GM21529 (cell line): ENCODE measurements at regions not wholly inside any gene's neighbourhood (a gene's known extent, or its start where the extent isn't known, plus 50 kb on each side); places are given as distances from the start of the nearest gene placed in this dataset.
A peak's percentile ranks its signal among the peaks of the same experiment; 100 is the strongest.
"Not testable (repeated sequence)": the region's sequence is repeated elsewhere in the genome, so short reads cannot be mapped to it uniquely, and the experiment has no call there.

Experiments used
- ATAC-seq: cut with Tn5 transposase; IDR thresholded peaks from one replicate; pipeline ENCODE4 v1.9.1; 2021; ENCODE audit not compliant: unreplicated experiment

DNA sequence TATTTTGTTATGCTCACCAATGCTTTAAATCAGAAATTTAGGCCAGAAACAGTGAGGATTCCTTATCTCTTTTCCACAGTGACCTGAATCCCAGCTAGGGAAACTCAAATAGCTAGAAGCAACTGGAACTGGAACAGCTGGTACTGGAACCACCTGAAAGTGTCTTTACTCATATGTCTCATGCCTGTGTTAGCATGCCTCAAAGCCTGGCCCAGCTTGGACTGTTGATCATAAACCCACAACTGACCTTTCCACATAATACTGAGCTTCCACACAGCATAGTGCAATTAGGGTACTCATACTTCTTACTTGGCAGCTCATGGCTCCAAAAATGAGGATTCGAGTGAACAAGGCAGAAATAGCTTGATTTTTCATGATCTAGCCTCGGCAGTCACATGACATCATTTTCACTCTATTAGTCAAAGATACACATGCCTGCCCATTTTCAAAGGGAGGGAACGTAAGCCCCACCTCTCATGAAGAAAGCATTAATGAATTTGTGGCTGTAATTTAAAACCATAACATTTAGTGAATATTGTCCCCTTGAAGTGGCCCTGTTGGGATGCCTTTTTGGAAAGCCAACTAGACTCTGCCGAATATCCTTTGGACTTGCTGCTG, 80.8 kb upstream of the ACSL1 start:
- ATAC-seq = no peak

DNA sequence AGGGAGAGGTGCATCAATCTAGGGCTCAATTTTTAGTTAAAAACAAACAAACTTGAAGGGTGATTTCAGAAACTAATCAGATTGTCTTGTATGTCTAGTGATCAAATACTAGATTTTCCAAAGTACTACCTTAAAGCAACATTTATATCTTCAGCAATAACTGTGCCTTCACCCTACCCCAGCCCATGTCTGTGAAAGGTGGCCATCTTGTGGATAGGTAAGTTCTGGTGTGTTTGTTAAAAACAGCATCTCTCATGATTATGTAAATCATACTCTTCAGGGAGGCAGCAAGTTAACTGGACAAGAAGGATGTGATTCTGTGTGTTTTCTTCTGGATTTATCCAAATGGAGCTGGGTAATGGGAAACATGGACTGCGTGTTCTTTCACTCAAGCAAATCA, 81.4 kb upstream of the ACSL1 start:
- ATAC-seq = peak; percentile 51

DNA sequence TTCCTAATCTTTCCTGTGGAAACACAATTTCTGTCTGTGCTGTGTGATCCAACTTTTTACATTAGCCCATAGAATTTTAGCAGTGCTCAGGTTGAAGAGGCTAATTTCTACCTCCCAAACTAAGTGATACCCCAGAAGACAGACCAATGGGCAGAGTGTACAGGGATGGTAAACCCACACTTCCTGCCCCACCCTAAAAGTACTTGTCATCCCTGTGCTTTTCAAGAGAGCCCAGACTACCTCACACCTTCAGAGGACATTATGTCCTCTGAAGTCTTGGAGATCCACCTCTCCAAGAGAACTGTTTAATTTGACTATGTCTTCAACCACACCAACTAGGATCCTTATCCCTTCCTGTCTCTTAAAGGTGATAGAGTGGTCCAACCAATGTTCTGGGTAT, 82.0 kb upstream of the ACSL1 start:
- no peak for ATAC-seq

DNA sequence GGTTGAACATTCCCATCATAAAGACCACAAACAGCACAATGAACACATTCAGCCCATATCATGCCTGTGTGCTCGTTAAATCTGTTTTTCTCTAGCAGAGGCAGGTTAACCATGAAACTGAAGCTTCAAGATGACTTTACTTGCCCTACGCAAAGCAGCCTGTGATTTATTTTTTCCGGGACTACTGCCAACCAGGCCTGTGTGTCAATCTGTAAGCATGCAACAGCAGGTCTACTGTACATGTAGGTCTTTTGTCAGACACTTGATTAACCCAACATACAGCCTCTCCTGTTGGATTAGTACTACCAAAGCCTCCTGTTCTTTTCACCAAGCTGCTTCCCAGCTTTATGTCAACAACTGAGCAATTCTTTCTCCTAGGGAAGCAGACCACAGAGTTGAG, 85.5 kb upstream of the ACSL1 start:
- ATAC-seq = no peak

DNA sequence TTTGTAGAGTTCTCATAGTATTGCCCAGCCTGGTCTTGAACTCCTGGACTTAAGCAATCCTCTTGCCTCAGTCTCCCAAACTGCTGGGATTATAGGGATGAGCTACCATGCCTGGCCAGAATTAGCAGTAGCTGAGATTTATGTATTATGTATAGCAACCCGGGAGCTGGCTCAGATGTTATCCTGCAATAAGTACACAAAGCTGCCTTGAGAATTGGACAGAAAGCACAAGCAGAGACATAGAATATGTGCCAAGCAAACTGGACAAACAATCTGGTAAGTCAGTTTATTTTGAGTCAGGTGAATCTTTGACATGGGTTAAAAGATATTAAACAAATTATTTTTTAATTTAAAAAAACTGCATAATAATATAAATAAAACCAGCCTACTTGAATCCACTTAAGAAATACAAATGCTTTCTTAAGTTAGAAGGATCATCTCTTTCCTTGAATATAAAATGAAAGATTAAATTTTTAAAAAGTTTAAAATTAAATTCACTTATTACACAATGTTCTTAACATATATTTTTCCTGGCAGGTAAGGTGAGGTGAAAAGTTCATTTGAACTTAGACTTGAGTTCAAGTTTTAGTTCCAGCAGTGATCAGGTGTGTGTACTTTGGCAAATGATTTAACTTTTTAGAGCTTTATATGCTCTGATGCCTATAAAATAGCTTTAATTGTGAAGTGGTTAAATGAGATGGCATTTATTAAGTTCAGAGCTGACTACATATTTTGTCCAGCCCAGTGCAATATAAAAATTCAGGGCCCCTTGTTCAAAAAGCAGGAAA, 87.8 kb upstream of the ACSL1 start:
- ATAC-seq = no peak

DNA sequence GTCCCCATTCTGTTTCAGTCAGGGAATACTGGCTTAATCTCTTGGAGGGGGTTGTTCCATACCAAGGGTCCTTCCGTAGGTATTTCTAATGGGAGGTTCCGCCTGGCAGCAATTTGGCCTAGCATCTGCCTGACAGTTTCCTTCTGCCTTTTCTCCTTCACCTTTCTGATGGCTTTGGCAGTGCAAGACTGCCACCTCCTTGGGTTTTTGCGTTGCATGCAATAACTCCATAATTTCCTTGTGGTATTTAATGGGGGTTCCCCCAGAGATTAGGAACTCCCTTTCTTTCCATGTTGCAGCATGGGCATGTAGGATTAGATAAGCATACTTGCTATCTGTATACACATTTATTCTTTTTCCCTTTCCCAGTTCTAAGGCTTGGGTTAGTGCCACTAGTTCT, 93.0 kb upstream of the ACSL1 start:
- ATAC-seq = not testable (repeated sequence)

DNA sequence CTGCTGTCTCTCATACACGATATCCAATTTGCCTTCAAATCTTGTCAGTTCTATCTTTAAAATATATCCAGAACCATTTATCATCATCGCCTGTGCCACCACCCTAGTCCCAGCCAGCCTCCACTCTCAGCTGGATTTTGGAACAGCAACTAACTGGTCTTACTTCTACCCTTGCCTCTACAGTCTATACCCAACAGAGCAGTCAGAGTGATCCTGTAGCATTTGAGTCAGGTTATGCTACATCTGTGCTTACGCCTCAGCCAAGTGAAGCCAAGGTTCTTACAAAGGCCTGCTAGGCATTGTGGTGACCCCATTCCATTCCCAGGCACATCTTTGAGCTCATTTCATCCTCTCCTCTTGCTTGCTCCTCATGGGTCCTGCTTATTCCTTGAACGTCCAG, 95.7 kb upstream of the ACSL1 start:
- ATAC-seq = no peak

DNA sequence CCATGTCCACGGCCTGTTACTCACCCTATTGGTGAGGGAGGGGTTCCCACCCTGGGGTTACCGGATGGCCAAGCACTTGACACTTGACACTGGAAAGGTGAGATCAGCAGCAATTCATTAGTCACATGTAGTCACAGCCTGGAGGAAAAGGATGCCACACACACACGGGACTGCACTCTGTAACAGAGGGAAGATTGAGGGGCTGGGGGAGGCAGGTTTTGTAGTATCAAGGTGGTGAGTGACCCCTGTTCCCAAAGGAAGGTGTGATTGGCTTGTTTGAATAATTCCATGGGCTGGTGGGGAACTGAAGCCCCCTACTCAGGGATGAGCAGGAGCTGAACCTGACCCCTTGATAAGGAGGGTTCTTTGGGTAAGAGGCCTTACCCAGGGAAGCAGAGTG, 96.0 kb upstream of the HELT start:
- no peak for ATAC-seq

DNA sequence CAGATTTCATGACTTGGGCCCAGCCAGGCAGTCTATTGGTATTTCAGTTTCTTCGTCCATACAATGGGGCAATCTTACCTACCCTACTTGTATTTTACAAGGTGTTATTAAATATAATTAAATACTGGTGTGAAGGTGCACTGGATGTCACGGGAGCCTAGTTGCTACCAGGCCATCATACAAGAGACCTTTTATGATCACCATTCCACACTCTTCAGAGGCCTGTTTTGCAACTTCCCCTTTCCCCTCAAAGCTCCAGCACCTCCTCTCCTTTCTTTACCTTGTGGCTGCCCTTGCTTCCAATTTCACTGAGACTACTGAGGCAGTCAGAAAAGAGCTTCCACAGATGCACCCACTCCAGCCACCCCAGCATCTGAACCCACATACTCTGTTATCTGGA, 93.8 kb upstream of the HELT start:
- no peak for ATAC-seq

DNA sequence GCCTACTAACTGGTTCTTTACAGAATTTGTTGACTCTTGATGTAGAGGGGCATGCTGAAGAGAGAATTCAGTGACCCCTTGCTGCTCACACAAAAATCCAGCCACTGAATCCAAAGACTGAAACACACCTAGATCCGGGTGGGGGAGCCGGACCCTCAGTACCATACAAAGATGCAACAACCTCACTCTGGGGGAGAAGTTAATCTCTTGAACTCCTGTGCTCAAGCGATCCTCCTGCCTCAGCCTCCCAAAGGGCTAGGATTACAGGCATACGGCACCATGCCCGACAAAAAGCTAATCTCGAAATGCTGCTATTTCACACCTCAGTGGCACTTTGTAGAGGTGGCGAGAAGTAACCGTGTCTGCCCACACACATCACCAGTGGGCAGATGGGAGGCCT, 88.8 kb upstream of the HELT start:
- ATAC-seq = no peak

DNA sequence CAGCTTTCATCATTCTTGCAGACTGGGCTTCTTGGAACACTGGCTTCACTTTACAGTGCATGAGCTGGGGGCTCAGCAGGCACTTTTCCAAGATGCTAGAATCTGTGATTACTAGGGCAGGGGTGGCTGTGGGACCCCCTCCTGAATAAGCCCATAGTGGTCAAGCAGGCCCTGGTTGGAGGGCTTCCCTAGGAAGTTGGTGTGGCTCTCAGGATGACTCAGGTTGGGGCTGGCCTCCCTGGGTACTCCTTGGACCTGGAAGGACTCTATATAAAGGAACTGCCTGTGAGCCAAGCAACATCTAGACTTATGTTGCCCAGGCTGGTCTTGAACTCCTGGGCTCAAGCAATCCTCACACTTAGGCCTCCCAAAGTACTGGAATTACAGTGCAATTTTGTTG, 88.3 kb upstream of the HELT start:
- ATAC-seq = no peak

DNA sequence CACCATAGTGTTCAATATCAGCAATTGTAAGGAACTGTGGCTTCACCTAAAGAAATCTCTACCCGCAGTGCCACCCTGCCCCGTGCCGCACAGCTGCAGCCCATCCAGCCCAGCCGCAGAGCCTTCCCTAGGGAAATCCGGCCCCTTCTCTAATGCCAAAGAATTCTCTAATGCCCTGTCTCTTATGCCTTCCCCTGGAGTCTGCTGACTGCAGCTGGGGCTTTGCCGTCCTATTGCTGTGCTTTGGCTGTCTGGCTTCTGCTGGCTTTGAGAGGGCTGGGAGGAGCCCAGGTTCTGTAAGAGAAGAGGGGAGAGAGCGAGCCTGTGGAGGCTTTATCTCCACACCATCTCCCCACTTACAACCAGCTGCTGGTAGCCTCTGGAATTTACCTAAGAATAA, 85.9 kb upstream of the HELT start:
- ATAC-seq = no peak

DNA sequence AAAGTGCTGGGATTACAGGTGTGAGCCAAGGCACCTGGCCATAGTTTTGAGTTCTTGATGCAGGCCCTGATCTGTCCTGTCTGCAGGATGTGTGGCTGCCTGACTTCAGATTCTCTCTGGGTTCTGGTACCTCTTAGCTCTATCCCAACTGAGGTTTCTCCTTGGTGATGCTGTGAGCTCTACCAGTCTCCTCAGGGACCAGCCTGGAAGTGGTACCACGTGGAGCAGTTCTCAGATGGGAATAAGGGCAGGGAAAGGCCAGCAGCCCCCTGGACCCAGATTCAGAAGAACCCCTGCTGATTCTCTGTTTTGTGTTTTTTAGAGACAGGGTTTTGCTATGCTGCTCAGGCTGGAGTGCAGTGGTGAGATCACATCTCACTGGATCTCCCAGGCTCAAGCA, 85.0 kb upstream of the HELT start:
- no peak for ATAC-seq

DNA sequence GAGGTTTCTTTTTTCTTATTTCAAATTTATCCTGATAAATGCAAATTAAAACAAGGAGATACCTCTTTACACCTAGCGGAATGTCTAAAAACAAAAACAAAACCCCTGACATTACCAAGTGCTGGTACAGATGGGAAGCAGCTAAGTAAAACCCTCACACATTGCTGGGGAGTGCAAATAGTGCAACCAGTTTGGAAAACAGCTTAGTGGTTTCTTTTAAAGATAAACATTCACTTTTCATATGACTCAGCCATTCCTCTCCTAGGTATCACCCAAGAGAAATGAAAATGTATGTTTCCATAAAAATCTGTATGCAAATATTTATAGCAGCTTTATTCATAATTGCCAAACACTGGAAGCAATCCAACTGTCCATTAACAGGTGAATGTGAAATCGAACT, 84.1 kb upstream of the HELT start:
- no peak for ATAC-seq

DNA sequence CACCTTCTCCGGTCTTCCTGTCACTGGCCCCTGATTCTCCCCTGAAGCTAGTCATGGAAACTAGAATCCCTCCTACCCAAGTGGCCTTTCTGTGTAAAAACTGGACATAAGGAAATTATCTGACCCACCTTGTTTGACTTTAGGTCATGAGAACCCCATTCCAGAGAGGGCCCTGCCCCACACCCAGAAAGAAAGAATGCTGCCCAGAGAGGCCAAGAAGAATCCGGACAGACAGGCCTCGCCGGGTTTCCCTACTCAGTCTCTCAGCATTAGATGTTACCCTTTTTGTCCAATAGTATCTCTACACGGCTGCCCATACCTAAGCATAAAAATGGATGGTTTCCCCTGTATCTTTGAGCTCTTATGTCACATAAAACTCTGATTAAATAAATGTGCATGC, 83.3 kb upstream of the HELT start:
- no peak for ATAC-seq

DNA sequence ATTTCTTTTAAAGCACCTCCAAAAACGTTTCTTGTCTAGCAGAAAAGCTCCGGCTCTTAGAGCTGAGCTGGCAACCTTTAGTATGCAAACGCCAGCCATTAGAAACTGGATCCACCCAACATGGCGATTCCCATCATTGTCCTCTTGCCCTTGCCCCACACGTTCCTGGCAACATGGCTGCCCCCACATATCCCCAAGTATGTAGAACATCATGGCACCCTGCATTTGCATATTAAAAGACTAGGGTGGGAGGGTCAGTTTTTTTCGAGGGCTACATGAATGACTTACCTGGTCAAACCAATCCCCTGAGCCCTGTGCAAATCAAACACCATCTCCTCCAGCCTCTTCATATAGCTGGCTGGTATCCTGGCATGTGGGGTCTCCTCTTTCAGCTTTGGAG, 82.2 kb upstream of the HELT start:
- ATAC-seq = no peak

DNA sequence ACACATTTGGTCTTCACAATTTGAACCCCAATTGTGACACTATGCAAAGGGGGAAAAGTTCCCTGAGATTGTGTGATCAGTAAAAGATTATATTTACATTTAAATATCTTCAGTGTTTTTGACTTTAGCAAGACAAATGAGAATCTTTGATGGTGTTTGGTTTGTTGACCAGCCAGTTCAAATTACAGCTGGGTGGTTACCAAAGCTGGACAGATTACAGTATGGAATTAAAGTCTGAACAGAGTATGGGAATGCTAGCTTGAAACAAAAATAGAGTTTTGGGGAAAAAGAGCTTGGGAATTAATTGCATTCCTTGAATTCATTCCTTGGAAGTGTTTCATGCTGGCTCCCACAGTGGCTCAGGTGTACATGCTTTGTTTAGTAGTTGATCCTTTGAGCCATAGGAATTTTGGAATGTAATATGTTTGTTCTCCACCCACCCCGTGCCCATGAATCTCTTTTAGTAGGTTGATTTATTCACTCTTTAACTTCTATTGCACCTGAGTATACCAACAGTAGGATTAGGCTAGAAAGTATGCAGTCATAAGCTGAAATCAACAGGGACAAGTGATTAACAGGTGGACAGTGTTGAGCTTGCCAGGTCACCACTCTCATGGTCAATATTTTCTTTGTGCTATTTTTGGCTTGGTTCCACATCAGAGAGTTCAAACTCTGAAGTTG, 81.1 kb upstream of the HELT start:
- no peak for ATAC-seq

DNA sequence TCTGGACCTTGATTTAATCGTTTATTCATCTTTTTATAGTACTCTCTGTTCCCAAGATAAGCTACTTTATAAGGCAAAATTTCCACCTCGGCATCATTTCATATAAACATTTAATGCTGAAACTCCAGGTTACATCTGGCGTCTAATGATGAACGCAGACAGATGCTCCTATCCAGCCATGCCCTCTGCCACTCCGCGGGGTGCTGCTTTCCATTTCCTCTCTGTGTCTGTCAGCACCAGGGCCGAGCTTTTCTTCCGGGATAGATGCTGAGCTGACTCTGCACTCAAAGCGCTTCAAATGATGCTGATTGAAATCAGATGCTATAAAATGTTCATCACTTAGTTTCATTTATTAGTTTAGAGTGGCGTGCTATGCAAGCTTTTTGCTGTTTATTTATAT, 80.5 kb upstream of the HELT start:
- ATAC-seq = no peak

DNA sequence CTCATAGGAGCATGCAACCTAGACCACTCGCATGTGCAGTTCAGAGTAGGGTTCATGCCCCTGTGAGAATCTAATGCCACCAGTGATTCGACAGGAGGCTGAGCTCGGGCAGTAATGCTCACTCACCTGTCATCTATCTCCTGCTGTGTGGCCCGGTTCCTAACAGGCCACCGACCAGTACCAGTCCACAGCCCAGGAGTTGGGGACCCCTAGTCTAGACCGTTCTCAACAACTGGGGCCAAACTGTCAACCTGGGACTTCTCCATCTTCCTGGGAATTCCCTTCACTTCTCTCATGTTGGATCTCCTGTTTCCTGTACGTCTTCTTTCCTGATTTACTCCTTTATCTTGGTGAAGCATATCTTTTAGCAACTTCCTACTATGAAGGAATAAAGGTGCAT, 79.4 kb upstream of the HELT start:
- no peak for ATAC-seq

DNA sequence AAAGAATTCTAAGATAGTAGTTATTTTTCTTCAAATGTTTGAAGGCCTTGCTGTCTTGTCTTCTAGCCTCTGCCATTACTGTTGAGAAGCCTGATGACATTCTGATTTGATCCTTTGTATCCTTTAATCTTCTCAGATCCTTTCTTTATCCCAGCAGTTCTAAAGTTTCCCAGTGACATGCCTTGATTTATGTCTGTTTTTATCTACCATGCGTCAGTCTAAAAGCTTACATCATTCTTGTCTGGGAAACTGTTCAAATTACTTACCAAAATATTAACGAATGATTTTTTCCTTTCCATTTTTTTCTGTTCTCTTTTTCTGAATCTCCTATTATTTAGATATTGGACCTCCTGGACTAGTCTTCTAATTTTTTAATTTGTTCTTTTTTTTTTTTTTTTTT, 78.3 kb upstream of the HELT start:
- ATAC-seq = no peak

DNA sequence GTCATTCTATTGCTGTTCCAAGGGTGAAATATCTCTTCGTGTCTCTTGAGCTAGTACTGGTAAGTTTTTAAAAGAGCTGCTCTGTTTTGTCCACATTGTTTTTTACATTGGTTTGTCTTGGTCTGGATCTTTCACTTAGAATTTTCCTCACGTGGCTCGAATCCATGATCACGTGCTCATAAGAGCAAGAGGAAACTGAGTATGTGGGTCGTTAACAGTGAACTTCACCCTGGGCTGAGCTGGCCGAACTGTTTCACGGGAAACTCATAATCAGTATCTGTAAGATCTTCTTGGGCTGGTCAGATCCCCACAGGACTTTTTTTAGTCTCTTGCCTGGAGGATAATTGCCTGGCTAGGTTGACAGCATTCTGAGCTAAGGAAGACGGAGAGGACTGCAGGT, 77.8 kb upstream of the HELT start:
- ATAC-seq = no peak

DNA sequence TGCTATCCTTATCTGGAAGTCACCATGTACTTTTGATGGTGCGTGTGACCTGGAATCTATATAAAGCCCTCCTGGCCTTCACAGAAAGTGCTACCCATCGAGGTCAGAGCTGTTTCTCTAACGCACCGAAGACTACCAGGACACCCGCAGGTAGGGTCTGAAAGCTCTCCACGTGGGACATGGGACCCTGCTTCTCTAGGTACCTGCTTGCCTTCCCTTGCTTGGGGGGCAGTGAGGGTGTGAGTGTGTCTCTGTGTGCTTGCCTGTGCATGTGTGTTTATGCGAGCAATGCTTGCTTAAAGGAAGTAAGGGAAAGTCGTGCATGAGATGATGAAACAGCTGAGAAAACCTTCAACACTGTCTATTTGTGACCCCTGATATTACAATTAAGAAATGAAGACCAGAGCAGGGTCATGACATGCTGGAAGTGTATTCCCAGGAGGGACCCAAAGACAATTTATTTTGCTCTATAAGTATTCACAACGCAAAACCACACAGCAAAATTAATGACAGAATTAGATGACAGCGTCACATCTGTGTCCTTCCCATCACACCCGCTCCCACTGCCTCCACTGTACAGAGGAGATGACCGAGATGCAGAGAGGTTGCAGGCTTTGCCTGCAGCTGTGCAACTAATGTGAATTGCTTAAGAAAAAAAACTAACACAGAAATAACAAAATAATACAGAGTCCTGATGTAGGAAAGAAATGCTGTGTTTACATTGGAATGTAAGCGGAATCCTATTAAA, 76.4 kb upstream of the HELT start:
- ATAC-seq = no peak
